CD4-positive, alpha-beta memory T cell (primary cell): ENCODE measurements at regions not wholly inside any gene's neighbourhood (a gene's known extent, or its start where the extent isn't known, plus 50 kb on each side); places are given as distances from the start of the nearest gene placed in this dataset.

Source experiments
- CTCF ChIA-PET: fragments of 350-600 bp; sonication (Branson Sonifier 250); formaldehyde crosslinking; loops from one replicate; lab custom pipeline; 2021; ENCODE audit warnings: inconsistent platforms; ENCODE audit not compliant: partially characterized antibody; lab: Charles Lee
- POLR2A ChIA-PET: fragments of 350-600 bp; sonication (Branson Sonifier 250); formaldehyde crosslinking; loops from one replicate; lab custom pipeline; 2021; ENCODE audit not compliant: partially characterized antibody; lab: Charles Lee
- DNase-seq, 5 donors: peaks; one replicate each; pipeline versions ENCODE4 v3.0.0 to v3.0.0-alpha.2; 2020 to 2022; ENCODE audit warnings: mixed read lengths in 1 of 5
- H3K27ac ChIP-seq: one replicate; pipeline ENCODE4 v1.7.0; 2013; ENCODE audit warnings: low read depth, low read length
- H3K27me3 ChIP-seq: 2 replicates; pipeline ENCODE4 v1.7.0; 2013; ENCODE audit warnings: mild to moderate bottlenecking, low read length, moderate library complexity; ENCODE audit not compliant: insufficient read depth
- H3K36me3 ChIP-seq: 2 replicates; pipeline ENCODE4 v1.7.0; 2013; ENCODE audit warnings: mild to moderate bottlenecking, low read length, moderate library complexity; ENCODE audit not compliant: insufficient read depth
- H3K4me1 ChIP-seq: 2 replicates; pipeline ENCODE4 v1.7.0; 2013; ENCODE audit warnings: mild to moderate bottlenecking, low read length, moderate library complexity; ENCODE audit not compliant: insufficient read depth
- H3K4me3 ChIP-seq, 2 donors: one replicate each; pipeline ENCODE4 v1.7.0; 2013; ENCODE audit warnings: low read length in 2 of 2, mild to moderate bottlenecking in 1 of 2
- H3K9me3 ChIP-seq, 2 donors: one replicate each; pipeline ENCODE4 v1.7.0; 2013; ENCODE audit warnings: low read length in 2 of 2, control low read depth in 1 of 2; ENCODE audit not compliant: control insufficient read depth in 1 of 2
- H3K27ac Mint-ChIP-seq, 7 donors: one replicate each; pipeline ENCODE4 v1.8.0; 2020 to 2021; ENCODE audit warnings: mixed read lengths in 7 of 7, mild to moderate bottlenecking in 6 of 7, inconsistent platforms in 3 of 7, moderate library complexity in 3 of 7
- H3K27me3 Mint-ChIP-seq, 2 donors: one replicate each; pipeline ENCODE4 v1.8.0; 2020 to 2021; ENCODE audit warnings: mixed read lengths in 2 of 2
- H3K36me3 Mint-ChIP-seq, 2 donors: one replicate each; pipeline ENCODE4 v1.8.0; 2020 to 2021; ENCODE audit warnings: mixed read lengths in 2 of 2, inconsistent platforms in 1 of 2, mild to moderate bottlenecking in 1 of 2
- H3K4me1 Mint-ChIP-seq, 4 donors: one replicate each; pipeline ENCODE4 v1.8.0; 2020 to 2021; ENCODE audit warnings: mixed read lengths in 4 of 4, mild to moderate bottlenecking in 1 of 4
- H3K4me3 Mint-ChIP-seq, 8 donors: one replicate each; pipeline ENCODE4 v1.8.0; 2020 to 2021; ENCODE audit warnings: mixed read lengths in 8 of 8, mild to moderate bottlenecking in 7 of 8, moderate library complexity in 6 of 8, inconsistent platforms in 3 of 8
- H3K9me3 Mint-ChIP-seq, 8 donors: one replicate each; pipeline ENCODE4 v1.8.0; 2020 to 2021; ENCODE audit warnings: mixed read lengths in 8 of 8, mild to moderate bottlenecking in 5 of 8, inconsistent platforms in 3 of 8, moderate library complexity in 1 of 8
- intact Hi-C: fragments of 100-400 bp; cut with micrococcal nuclease; formaldehyde crosslinking; loops from one replicate; pipeline ENCODE4 v1.15.1; 2023

DNA sequence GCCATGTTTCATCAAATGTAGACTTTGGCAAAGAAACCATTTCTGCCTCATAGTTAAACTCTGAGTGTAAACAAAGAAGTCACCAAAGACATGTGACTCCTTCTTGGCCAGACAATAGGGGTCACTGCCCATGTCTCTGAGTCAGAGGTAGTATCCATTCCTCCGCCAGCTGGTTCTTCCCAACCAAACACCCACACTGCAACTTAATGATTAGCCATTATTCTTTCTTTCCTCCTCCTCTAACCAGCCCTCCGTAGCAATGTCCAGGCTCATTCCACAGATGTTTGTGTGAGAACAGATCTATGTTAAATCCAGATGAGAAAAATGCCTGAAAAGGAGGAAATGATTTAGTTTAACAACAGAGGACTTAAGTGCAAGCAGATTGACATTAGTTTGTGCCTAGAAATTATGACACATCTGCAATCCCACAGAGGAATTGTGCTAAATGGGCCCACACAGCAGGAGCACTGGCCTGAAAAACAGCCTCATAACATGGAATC, 127.9 kb upstream of the SH3BP4 start:
- H3K4me1 Mint-ChIP-seq: no peaks in the 10 kb centered on the region
- ChIA-PET POLR2A (no interaction called here), CTCF (no interaction called here)
- intact Hi-C loops: no loop called here
- H3K36me3 Mint-ChIP-seq: no peaks in the 10 kb centered on the region
- no peaks in the 10 kb centered on the region for H3K27me3 ChIP-seq
- no peak overlapping the region for H3K4me3 Mint-ChIP-seq
- H3K9me3 ChIP-seq: no peaks in the 10 kb centered on the region
- H3K27ac ChIP-seq: no peak overlapping the region
- H3K9me3 Mint-ChIP-seq: no peaks in the 10 kb centered on the region
- H3K27me3 Mint-ChIP-seq: peaks cover 4 to 5% of the 10 kb centered on the region in 2 donors
- no peak for DNase-seq
- H3K27ac Mint-ChIP-seq: no peak overlapping the region
- no peaks in the 10 kb centered on the region for H3K4me1 ChIP-seq
- no peaks in the 10 kb centered on the region for H3K36me3 ChIP-seq
- H3K4me3 ChIP-seq: no peak overlapping the region

DNA sequence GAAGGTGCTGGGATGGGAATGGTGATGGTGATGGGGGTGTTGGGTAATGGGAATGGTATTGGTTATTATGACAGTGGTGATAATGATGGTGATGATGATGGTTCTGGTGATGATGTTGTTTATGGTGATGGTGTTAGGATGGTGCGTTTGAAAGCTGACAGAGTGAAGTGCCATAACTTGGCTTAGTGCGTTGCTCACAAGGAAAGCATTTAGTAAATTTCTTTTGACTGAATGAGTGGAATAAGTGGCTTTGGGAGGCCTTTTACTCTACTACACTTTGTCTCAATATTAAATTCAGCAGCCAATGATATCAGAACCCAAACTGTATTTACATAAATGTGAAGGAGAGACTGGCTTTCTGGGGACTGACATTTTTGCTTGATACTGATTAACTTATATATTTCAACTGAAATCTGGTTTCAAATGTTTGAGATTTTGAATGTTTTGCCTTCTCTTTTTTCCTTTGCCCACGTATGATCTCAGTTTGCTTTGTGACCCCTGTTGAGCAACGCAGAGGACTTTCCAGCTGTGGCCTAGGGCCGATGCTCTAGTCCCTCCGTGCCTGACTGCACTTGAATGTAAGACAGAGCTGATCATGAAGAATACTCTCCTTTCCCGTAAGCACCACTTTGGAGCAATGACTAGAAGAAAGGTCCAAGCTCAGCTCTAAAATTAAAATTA, 128.5 kb upstream of the SH3BP4 start:
- Mint-ChIP-seq H3K36me3 (no peaks in the 10 kb centered on the region), H3K4me1 (no peaks in the 10 kb centered on the region), H3K9me3 (no peaks in the 10 kb centered on the region), H3K27me3 (peaks cover 4 to 5% of the 10 kb centered on the region in 2 donors), H3K27ac (no peak overlapping the region), H3K4me3 (no peak overlapping the region)
- H3K9me3 ChIP-seq: no peaks in the 10 kb centered on the region
- no peak overlapping the region for H3K4me3 ChIP-seq
- POLR2A ChIA-PET: no interaction called here
- intact Hi-C loops: no loop called here
- H3K4me1 ChIP-seq: no peaks in the 10 kb centered on the region
- no peaks in the 10 kb centered on the region for H3K36me3 ChIP-seq
- DNase-seq: no peak
- no peak overlapping the region for H3K27ac ChIP-seq
- CTCF ChIA-PET: no interaction called here
- no peaks in the 10 kb centered on the region for H3K27me3 ChIP-seq

DNA sequence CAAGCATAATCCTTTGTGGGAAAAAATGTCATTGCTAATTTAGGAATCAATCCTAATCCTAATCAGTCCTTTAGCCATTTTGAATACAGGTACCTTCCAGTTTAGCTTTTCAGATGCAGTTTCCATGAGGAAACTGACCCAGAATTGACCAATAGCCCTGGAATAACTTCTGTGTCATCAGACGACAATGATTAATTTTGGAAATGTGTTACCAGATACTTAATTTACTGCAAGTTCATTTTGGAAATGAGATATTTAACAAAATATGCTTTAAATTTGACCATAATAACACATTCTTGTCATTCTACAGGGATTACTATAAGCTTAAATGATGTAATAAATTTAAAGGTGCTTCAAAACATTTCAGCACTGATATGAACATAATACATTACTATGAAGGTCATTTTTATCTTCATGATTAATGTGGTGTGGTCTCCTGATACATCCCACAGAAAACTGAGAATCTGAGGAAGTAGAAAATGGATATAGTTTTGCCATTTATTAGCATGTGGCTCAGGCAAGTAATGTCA, 129.8 kb upstream of the SH3BP4 start:
- Mint-ChIP-seq H3K36me3 (no peaks in the 10 kb centered on the region), H3K4me3 (no peak overlapping the region), H3K27ac (no peak overlapping the region), H3K4me1 (no peaks in the 10 kb centered on the region), H3K9me3 (no peaks in the 10 kb centered on the region), H3K27me3 (peaks cover 2 to 5% of the 10 kb centered on the region in 2 donors)
- Histone ChIP-seq H3K4me1 (no peaks in the 10 kb centered on the region), H3K27me3 (no peaks in the 10 kb centered on the region), H3K4me3 (no peak overlapping the region), H3K27ac (no peak overlapping the region), H3K9me3 (no peaks in the 10 kb centered on the region), H3K36me3 (no peaks in the 10 kb centered on the region)
- intact Hi-C loops: no loop called here
- CTCF ChIA-PET: no interaction called here
- DNase-seq: no peak
- POLR2A ChIA-PET: no interaction called here

DNA sequence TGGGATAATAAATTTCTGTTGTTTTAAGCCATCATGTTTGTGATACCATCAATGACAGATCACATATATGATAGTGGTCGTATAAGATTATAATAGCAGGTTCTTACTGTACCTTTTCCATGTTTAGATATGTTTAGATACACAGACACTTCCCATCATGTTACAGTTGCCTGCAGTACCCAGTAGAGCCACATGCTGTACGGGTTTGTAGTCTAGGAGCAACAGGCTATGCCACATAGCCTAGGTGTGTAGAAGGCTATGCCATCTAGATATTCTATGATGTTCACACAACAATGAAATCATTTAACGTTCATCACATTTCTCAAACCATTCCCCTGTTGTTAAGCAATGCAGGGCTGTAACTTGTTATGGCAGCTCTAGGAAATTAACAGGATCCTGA, 132.9 kb upstream of the SH3BP4 start:
- no peaks in the 10 kb centered on the region for H3K27me3 ChIP-seq
- ChIA-PET CTCF (no interaction called here), POLR2A (no interaction called here)
- no peaks in the 10 kb centered on the region for H3K4me1 Mint-ChIP-seq
- H3K4me3 ChIP-seq: no peak overlapping the region
- no peak overlapping the region for H3K4me3 Mint-ChIP-seq
- no peaks in the 10 kb centered on the region for H3K36me3 ChIP-seq
- H3K27ac ChIP-seq: no peak overlapping the region
- no peaks in the 10 kb centered on the region for H3K36me3 Mint-ChIP-seq
- DNase-seq: no peak
- no peaks in the 10 kb centered on the region for H3K9me3 Mint-ChIP-seq
- H3K27me3 Mint-ChIP-seq: peaks cover 10 to 18% of the 10 kb centered on the region in 2 donors
- H3K9me3 ChIP-seq: no peaks in the 10 kb centered on the region
- no peaks in the 10 kb centered on the region for H3K4me1 ChIP-seq
- H3K27ac Mint-ChIP-seq: no peak overlapping the region
- intact Hi-C loops: no loop called here

GRCh38 chr2:234816491-234816890, 135.3 kb upstream of the SH3BP4 start:
- ChIA-PET POLR2A (no interaction called here), CTCF (no interaction called here)
- H3K4me1 ChIP-seq: no peaks in the 10 kb centered on the region
- no peak overlapping the region for H3K4me3 ChIP-seq
- Mint-ChIP-seq H3K36me3 (no peaks in the 10 kb centered on the region), H3K27ac (no peak overlapping the region), H3K9me3 (no peaks in the 10 kb centered on the region), H3K27me3 (peaks cover 17 to 24% of the 10 kb centered on the region in 2 donors), H3K4me3 (no peak overlapping the region), H3K4me1 (no peaks in the 10 kb centered on the region)
- intact Hi-C loops: no loop called here
- DNase-seq: no peak
- H3K9me3 ChIP-seq: no peaks in the 10 kb centered on the region
- H3K27me3 ChIP-seq: no peaks in the 10 kb centered on the region
- no peaks in the 10 kb centered on the region for H3K36me3 ChIP-seq
- H3K27ac ChIP-seq: no peak overlapping the region

- H3K4me1 ChIP-seq: no peaks in the 10 kb centered on the region
- H3K36me3 Mint-ChIP-seq: no peaks in the 10 kb centered on the region
- H3K9me3 Mint-ChIP-seq: no peaks in the 10 kb centered on the region
- H3K4me3 Mint-ChIP-seq: no peak overlapping the region
- POLR2A ChIA-PET: no interaction called here
- no peak overlapping the region for H3K27ac ChIP-seq
- CTCF ChIA-PET: no interaction called here
- no peaks in the 10 kb centered on the region for H3K9me3 ChIP-seq
- no peaks in the 10 kb centered on the region for H3K36me3 ChIP-seq
- no peaks in the 10 kb centered on the region for H3K4me1 Mint-ChIP-seq
- H3K27me3 Mint-ChIP-seq: peaks cover 19 to 24% of the 10 kb centered on the region in 2 donors
- no peak for DNase-seq
- no peak overlapping the region for H3K4me3 ChIP-seq
- no peak overlapping the region for H3K27ac Mint-ChIP-seq
- no peaks in the 10 kb centered on the region for H3K27me3 ChIP-seq
- intact Hi-C loops: no loop called here
Measured at GRCh38 chr2:234816056-234816455, 135.8 kb upstream of the SH3BP4 start.

DNA sequence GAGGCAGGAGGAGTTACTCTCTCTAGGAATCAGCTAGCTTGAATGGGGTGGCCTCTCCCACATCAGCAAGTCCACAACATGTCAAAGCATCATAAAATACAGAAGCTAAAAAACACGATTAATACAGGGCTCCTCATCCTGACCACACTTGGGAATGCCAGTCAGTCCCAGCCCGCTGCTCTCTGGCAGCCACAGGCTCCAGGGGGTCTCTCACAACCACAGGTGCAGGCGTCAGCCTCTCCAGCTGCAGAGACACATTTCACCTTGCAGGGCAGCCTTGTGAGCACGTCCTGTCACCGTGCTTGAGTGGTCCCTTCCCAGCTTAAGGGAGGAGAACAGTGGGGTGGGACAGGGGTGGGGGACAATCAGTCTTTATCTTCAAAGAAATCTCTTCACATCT, 137.4 kb upstream of the SH3BP4 start:
- H3K4me1 ChIP-seq: no peaks in the 10 kb centered on the region
- H3K9me3 ChIP-seq: no peaks in the 10 kb centered on the region
- Mint-ChIP-seq H3K9me3 (peaks cover 0 to 2% (median 0%) of the 10 kb centered on the region in 8 donors), H3K4me3 (no peak overlapping the region), H3K27me3 (peaks cover 26 to 30% of the 10 kb centered on the region in 2 donors), H3K36me3 (no peaks in the 10 kb centered on the region), H3K27ac (no peak overlapping the region), H3K4me1 (no peaks in the 10 kb centered on the region)
- DNase-seq: no peak
- no peaks in the 10 kb centered on the region for H3K36me3 ChIP-seq
- CTCF ChIA-PET: no interaction called here
- no peaks in the 10 kb centered on the region for H3K27me3 ChIP-seq
- POLR2A ChIA-PET: no interaction called here
- no peak overlapping the region for H3K27ac ChIP-seq
- intact Hi-C loops: no loop called here
- H3K4me3 ChIP-seq: no peak overlapping the region
